ENCODE measurements at regions not wholly inside any gene's neighbourhood (a gene's known extent, or its start where the extent isn't known, plus 50 kb on each side); places are given as distances from the start of the nearest gene placed in this dataset.
A peak's percentile ranks its signal among the peaks of the same experiment; 100 is the strongest.

- no peak for DNase-seq
Observed at GRCh38 chr10:50936335-50936734, 50.9 kb upstream of the A1CF start.

DNA sequence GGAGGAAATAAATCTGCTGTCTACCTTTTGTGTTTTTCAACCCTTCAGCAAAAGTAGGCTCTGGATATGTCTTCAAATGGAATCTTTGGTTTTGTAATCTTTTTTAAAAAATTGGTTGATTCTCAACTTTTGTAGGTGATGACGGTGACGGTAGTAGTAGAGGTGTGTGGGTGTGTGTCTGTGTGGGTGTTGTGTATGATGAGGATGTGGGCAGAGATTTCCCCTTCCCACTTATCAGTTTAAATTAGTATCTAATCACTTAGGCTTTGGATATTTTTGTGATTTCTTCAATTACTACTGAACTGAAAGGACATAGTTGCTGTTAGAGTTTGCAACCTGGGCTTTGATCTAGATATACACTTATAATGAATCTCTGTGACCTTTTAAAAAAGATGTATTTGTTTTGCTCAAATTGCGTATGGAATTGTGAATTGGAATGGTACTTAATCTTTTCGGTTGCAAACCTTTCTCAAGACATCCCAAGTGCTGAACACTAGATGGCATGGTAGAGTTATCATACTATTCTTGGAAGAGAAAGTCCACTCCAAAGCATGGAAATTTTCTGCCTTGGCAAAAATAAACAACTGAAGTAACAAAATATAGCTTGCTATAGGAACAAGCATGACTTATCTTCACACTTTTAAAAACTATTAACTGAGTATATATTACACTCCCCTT, 51.9 kb upstream of the A1CF start:
- no peak for DNase-seq

DNA sequence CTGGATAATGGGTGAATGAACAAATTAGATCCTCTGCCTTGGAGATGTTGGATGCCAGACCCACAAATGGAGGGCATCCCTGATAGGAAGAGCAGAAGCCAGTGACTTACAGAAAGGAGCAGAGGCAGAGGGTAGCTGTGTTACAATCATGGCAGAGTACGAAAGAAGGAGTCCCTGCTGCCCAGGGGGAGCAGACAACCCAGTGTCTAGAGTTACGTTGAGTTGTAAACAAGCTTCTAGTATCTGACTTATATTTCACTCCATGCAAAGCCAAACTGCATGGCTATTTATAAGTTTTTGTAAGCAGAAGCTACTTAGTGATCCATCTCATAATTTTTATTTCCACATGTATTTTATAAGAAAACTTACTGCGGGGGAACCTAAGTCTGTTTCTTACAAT, 56.2 kb upstream of the A1CF start:
- DNase-seq = no peak

DNA sequence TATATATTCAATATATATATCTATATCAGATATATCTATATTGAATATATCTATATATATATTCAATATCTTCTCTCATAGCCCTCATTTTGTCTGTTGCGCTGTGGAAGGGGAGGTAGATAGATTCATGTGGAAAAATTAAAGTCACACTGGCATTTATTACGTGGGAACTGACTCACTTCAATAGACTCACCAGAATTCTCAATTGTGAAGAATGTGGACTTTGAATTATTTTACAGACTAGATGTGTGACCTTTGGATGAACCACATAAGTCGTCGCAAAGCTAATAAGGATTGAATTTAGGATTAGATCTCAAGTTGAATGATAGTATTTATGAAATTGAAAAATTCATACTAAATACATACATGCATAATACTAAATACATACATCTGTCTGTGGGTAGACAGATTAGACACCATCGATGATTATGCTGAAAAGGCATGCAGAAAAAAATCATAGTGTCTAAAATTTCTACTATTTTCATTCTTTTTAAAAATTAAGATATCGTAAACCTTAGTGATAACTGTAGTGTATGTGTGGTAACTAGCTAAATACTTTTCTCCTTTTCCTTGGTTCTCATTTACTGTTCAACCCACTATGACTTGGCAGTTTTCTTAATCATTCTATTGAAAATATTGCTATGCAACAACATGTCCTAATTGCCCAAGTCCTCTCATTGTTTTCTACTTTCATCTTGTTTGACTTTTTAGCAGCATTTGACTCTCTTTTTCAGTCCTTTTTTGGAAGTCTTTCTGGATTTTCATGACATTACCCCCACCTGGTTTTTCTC, 61.8 kb upstream of the A1CF start:
- DNase-seq = no peak

- DNase-seq = no peak
Observed at GRCh38 chr10:50951365-50951764, 65.9 kb upstream of the A1CF start.

DNA sequence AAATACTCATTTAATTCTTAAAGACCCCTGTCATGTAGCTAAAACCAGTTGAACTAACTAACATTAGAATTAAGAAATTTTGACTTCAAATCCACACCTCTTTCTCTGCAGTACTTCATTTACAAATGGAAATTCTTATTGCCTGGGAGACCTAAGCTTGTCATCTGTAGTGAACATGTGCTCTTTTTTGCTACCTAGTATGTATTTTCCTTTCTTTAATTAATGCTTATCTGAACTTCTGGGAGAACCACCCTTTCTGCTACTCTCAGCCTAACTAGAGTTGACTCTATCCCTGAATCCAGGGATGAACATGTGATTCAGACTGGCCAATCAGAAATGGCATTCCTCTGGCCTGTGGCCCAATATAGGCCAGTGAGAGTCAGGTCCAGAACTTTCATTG, 75.9 kb upstream of the A1CF start:
- no peak for DNase-seq

DNA sequence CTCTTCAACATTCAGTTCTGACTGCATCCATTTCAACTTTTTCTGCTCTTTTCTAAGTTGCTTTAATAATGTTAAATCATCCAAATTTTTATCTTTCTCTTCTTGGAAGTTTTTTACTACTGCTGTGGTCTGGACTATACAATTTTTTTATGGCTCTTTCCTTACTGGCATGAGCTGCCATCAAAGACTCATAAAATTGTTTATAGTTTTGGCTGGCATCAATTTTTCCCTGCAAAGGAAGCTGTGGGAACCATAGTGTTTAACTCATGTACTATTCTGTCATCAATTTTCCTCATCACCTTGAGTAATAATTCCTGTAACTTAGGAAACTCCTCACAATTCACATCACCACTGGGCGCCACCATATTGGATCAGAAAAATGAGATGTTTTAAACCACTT, 77.6 kb upstream of the A1CF start:
- DNase-seq = no peak

- DNase-seq = no peak
Observed at GRCh38 chr10:50968386-50969091, 83.1 kb upstream of the A1CF start.

- DNase-seq = no peak
Observed at GRCh38 chr10:50972591-50972990, 87.2 kb upstream of the A1CF start.

- DNase-seq = no peak
Observed at GRCh38 chr10:50981385-50981784, 92.9 kb upstream of the PRKG1 start.

- DNase-seq = no peak
Observed at GRCh38 chr10:50981904-50982303, 92.4 kb upstream of the PRKG1 start.

DNA sequence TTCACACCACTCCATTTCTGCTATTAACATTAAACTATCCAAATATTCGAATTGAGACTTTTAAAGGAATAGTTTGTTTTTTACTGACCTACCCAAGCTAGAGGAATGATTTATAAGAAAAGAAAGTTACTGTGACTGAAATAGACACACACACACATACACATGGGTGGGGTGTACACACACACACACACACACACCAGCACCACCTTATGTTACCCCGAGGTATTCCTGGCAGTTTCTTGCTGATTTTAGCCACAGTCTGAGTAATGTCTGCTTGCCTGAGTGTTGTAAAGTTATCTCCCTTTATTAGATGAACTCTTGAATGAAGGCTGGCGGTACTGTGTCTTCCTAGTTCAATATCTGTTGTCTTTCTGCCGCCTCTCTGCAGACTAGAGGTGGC, 91.3 kb upstream of the PRKG1 start:
- no peak for DNase-seq

GRCh38 chr10:50987934-50988333, 86.4 kb upstream of the PRKG1 start:
- DNase-seq = no peak

- DNase-seq = no peak
Observed at GRCh38 chr10:50988792-50989191, 85.5 kb upstream of the PRKG1 start.

DNA sequence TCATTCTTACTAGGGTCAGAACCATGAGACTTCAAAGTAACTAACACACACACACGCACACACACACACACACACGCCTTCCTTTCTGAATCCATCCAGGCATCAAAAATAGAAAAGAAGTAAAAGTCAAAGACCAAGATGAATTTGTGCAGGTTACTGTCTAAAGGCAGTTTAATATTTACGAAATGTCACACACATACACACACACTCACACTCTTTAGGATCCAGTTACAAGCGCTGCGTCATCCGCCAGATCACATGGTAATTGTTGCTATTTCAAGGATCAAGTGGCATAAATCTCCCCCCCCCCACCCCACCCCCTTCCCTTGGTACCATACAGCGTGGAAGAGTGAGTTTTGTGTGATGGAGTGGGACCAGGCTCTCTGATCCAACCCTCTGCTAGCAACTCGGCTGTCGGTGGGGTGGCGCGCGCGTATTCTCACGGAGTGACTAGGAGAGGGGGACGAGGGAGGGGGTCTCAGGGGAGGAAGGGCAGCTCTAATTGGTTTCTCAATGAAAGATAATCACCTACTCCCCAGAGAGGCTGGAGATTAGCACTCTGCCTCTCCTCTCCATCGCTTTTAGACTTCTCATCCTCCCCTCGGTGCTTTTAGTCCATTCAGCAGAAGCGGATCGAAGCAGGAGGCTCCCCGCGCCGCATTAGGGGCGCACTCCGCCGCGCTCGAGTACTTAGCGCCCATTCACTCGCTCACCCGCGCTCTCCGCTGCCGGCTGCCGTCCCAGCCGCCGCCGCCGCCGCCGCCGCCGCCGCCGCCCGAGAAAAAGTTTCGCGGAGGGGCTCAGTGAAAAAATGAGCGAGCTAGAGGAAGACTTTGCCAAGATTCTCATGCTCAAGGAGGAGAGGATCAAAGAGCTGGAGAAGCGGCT, 83.5 kb upstream of the PRKG1 start:
- peak; percentile 21 for DNase-seq

DNA sequence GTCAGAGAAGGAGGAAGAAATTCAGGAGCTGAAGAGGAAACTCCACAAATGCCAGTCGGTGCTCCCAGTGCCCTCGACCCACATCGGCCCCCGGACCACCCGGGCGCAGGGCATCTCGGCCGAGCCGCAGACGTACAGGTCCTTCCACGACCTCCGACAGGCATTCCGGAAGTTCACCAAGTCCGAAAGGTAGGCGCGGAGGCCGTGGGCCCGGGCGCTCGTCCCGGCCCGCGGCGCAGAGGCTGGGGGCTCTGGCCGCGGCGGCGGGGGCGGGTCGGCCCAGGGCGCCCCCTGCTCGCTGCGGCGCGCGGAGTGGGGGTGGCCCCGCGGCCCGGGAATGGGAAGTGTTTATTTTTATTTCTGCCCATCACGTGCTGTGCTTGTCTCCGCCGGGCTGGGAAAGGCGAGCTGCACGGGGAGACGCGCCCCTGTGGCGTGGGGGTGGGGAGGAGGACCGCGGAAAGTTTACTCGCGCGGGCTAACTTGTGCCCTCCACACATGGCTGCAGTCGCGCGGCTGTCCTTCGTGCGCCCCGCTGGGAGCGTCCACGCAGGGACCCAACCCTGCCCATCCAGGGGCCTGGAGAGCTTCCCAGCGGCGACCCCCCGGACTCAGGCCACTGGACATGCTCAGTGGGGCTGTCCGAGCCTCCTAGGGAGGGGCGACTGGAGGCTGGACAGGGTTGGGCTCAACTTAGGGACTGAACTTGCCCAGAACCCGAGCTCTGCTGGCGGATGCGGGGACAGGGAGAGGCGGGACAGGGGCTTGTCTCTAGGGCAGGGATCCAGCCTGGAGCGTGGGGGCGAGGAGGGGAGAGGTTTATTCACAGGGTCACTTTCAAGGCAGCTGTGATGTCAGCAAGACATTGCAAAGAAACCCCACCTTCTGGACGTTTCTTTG, 82.6 kb upstream of the PRKG1 start:
- peak; percentile 5 for DNase-seq

DNA sequence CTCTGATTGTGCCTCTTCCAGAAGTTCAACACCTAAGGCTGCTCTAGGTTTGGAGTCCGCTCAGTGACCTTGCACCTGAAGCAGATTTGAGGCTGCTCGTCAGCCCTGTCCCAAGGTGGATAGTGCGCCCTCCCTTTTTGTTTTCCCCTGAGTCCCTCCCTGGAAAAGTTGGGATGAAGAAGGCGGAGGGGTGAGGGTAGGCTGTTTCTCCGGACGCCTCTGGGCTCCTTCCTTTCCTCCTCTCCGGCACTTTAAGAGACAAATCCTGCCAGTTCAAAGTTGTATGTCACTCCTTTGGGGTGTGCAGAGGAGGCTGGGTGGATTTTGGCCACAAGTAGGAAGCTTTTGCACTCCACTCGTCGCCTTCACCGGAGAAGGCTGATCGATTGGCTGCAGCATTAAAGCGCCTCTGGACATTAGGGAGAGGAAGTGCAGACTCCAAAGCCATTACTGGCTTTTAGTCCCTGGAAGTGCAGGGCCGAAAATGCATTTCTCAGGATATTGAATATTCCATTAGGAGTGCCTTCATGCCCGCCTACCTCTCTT, 81.9 kb upstream of the PRKG1 start:
- DNase-seq = no peak

GRCh38 chr10:50992972-50993766, 81.1 kb upstream of the PRKG1 start:
- no peak for DNase-seq

DNA sequence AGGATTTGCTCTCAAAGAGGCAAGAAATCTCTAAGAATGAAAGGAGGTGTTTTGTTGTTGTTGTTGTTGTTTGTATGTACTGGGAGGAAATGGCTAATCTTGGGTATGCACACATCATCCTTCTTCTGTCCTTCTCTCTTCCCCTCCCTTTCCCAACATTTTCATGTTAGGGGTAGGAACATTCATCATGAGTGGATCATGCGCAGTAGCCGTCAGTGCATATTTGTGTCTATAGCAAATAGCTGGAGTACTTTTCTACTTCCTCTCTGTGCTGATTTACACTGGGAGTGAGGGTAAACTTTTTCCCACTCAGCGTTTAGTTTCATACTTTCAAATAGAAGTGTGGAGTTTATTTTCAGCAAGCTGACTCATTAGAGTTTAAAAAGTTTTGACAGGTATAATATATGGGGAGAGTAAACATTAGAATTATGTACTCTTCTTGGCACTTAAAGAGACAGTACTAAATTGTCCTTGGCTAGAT, 80.5 kb upstream of the PRKG1 start:
- DNase-seq = no peak

DNA sequence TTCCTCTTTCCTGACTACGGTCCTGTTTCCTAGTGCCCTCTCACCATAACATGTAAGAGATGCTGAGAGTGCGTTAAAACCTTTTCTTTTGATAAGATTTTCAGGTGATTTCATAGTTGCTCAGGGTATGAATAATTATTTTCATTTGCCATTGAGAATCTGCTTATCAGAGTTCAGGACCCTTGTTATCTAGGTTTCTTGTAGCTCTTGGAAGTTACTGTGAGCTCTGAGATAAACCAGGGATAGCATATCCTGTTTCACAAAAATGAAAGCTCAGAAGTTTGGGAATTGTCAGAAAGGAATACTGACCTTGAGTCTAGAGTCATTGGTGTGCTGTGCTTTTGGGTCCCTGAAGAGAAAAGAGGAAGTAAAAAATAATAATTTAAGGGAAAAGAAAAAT, 76.8 kb upstream of the PRKG1 start:
- no peak for DNase-seq

GRCh38 chr10:50999163-50999562, 75.1 kb upstream of the PRKG1 start:
- no peak for DNase-seq
